Neural cell (in vitro differentiated cells): ENCODE measurements at regions not wholly inside any gene's neighbourhood (a gene's known extent, or its start where the extent isn't known, plus 50 kb on each side); places are given as distances from the start of the nearest gene placed in this dataset.
"Not testable (repeated sequence)": the region's sequence is repeated elsewhere in the genome, so short reads cannot be mapped to it uniquely, and the experiment has no call there.

Source experiments
- H2AFZ ChIP-seq: fragments of 200-600, 300-800 bp; sonication (generic), shearing (Covaris generic); 2 replicates; pipeline ENCODE4 v1.6.0; 2014; ENCODE audit warnings: low read depth, mild to moderate bottlenecking, antibody characterized with exemption, low read length, moderate library complexity
- H3F3A ChIP-seq: fragments of 200-600 bp; shearing (Covaris generic); 2 replicates; pipeline ENCODE4 v1.6.1; 2016; ENCODE audit warnings: mild to moderate bottlenecking, moderate library complexity, mixed read lengths, antibody characterized with exemption, low read length; ENCODE audit not compliant: insufficient read depth, poor library complexity, severe bottlenecking
- H3K27ac ChIP-seq: fragments of 200-600, 300-800 bp; sonication (generic), shearing (Covaris generic); 2 replicates; pipeline ENCODE4 v1.5.1; 2014; ENCODE audit warnings: mild to moderate bottlenecking, low read length, moderate library complexity
- H3K27me3 ChIP-seq: fragments of 300-800, 200-600 bp; sonication (generic), shearing (Covaris generic); 2 replicates; pipeline ENCODE4 v1.6.0; 2014; ENCODE audit warnings: mild to moderate bottlenecking, low read depth, low read length, moderate library complexity; ENCODE audit not compliant: insufficient read depth
- H3K36me3 ChIP-seq: fragments of 300-800, 200-600 bp; sonication (generic), shearing (Covaris generic); 2 replicates; pipeline ENCODE4 v1.5.1; 2014; ENCODE audit warnings: mild to moderate bottlenecking, antibody characterized with exemption, low read length, moderate library complexity; ENCODE audit not compliant: insufficient read depth
- H3K4me2 ChIP-seq: fragments of 300-800, 200-600 bp; sonication (generic), shearing (Covaris generic); 2 replicates; pipeline ENCODE4 v1.6.0; 2014; ENCODE audit warnings: mild to moderate bottlenecking, low read length
- H3K4me3 ChIP-seq: fragments of 300-800, 200-600 bp; sonication (generic), shearing (Covaris generic); 2 replicates; pipeline ENCODE4 v1.5.1; 2014; ENCODE audit warnings: mild to moderate bottlenecking, low read length, moderate library complexity
- H3K79me2 ChIP-seq: fragments of 200-600 bp; shearing (Covaris generic); replicated peaks from 2 replicates; pipeline ENCODE4 v1.6.0; 2014; ENCODE audit warnings: mild to moderate bottlenecking, low read length, moderate library complexity; ENCODE audit not compliant: insufficient read depth
- H3K9ac ChIP-seq: fragments of 300-800, 200-600 bp; sonication (generic), shearing (Covaris generic); 2 replicates; pipeline ENCODE4 v1.6.1; 2016; ENCODE audit warnings: mild to moderate bottlenecking, low read length, mixed read lengths
- H3K9me2 ChIP-seq: fragments of 200-600 bp; shearing (Covaris generic); 2 replicates; pipeline ENCODE4 v1.6.1; 2016; ENCODE audit warnings: mild to moderate bottlenecking, low read length, mixed read lengths; ENCODE audit not compliant: insufficient read depth
- H3K9me3 ChIP-seq: fragments of 200-600, 300-800 bp; sonication (generic), shearing (Covaris generic); 2 replicates; pipeline ENCODE4 v1.6.1; 2016; ENCODE audit warnings: mild to moderate bottlenecking, mixed run types, low read length, moderate library complexity, mixed read lengths
- H4K20me1 ChIP-seq: fragments of 200-600 bp; shearing (Covaris generic); 2 replicates; pipeline ENCODE4 v1.6.1; 2016; ENCODE audit warnings: mild to moderate bottlenecking, mixed run types; ENCODE audit not compliant: insufficient read depth
- EP300 ChIP-seq: fragments of 450-650 bp; conservative IDR thresholded peaks from 2 replicates; pipeline ENCODE4 v1.6.1; 2014; ENCODE audit warnings: antibody characterized with exemption, mild to moderate bottlenecking, moderate library complexity; ENCODE audit not compliant: poor library complexity, severe bottlenecking
- EZH2 ChIP-seq: fragments of 200-600, 300-800 bp; shearing (Covaris generic), sonication (generic); IDR thresholded peaks from 2 replicates; pipeline ENCODE4 v1.6.1; 2014; ENCODE audit warnings: antibody characterized with exemption, low read length, borderline replicate concordance, mild to moderate bottlenecking; ENCODE audit not compliant: insufficient read depth, poor library complexity, severe bottlenecking
- MXI1 ChIP-seq: fragments of 450-650 bp; conservative IDR thresholded peaks from 2 replicates; pipeline ENCODE4 v1.6.1; 2014; ENCODE audit warnings: antibody characterized with exemption, mild to moderate bottlenecking; ENCODE audit not compliant: poor library complexity, severe bottlenecking
- POLR2AphosphoS5 ChIP-seq: IDR thresholded peaks from 2 replicates; pipeline ENCODE4 v1.6.1; 2012
- RAD21 ChIP-seq: fragments of 450-650 bp; conservative IDR thresholded peaks from 2 replicates; pipeline ENCODE4 v1.6.1; 2014; ENCODE audit warnings: antibody characterized with exemption, mild to moderate bottlenecking, moderate library complexity
- SMC3 ChIP-seq: fragments of 450-650 bp; conservative IDR thresholded peaks from 2 replicates; pipeline ENCODE4 v1.6.1; 2014; ENCODE audit warnings: antibody characterized with exemption, mild to moderate bottlenecking, moderate library complexity; ENCODE audit not compliant: poor library complexity
- TAF1 ChIP-seq: IDR thresholded peaks from 2 replicates; pipeline ENCODE4 v1.6.1; 2012; ENCODE audit warnings: low read depth
- TF ChIP-seq, protein P1 (sequence below): IDR thresholded peaks from 2 replicates; pipeline ENCODE4 v1.6.1; 2012; ENCODE audit warnings: borderline replicate concordance
- TF ChIP-seq, protein P2 (sequence below): fragments of 450-650 bp; IDR thresholded peaks from 2 replicates; pipeline ENCODE4 v1.5.1; 2014; ENCODE audit warnings: antibody characterized with exemption, mild to moderate bottlenecking, moderate library complexity; ENCODE audit not compliant: poor library complexity, severe bottlenecking

- Histone ChIP-seq H3K27me3 (no peaks in the 10 kb centered on the region), H3K9ac (no peak overlapping the region), H4K20me1 (no peaks in the 10 kb centered on the region), H3F3A (no peaks in the 10 kb centered on the region), H3K36me3 (no peaks in the 10 kb centered on the region), H2AFZ (no peak overlapping the region), H3K79me2 (no peaks in the 10 kb centered on the region), H3K27ac (no peak overlapping the region), H3K9me2 (no peaks in the 10 kb centered on the region), H3K4me2 (no peak overlapping the region), H3K4me3 (no peak overlapping the region), H3K9me3 (no peaks in the 10 kb centered on the region)
- TF ChIP-seq POLR2AphosphoS5 (no peak), TAF1 (no peak), SMC3 (no peak), MXI1 (no peak), EZH2 (no peak), EP300 (no peak)
- TF ChIP-seq, protein P1, sequence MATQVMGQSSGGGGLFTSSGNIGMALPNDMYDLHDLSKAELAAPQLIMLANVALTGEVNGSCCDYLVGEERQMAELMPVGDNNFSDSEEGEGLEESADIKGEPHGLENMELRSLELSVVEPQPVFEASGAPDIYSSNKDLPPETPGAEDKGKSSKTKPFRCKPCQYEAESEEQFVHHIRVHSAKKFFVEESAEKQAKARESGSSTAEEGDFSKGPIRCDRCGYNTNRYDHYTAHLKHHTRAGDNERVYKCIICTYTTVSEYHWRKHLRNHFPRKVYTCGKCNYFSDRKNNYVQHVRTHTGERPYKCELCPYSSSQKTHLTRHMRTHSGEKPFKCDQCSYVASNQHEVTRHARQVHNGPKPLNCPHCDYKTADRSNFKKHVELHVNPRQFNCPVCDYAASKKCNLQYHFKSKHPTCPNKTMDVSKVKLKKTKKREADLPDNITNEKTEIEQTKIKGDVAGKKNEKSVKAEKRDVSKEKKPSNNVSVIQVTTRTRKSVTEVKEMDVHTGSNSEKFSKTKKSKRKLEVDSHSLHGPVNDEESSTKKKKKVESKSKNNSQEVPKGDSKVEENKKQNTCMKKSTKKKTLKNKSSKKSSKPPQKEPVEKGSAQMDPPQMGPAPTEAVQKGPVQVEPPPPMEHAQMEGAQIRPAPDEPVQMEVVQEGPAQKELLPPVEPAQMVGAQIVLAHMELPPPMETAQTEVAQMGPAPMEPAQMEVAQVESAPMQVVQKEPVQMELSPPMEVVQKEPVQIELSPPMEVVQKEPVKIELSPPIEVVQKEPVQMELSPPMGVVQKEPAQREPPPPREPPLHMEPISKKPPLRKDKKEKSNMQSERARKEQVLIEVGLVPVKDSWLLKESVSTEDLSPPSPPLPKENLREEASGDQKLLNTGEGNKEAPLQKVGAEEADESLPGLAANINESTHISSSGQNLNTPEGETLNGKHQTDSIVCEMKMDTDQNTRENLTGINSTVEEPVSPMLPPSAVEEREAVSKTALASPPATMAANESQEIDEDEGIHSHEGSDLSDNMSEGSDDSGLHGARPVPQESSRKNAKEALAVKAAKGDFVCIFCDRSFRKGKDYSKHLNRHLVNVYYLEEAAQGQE, result no peak
- TF ChIP-seq, protein P2, sequence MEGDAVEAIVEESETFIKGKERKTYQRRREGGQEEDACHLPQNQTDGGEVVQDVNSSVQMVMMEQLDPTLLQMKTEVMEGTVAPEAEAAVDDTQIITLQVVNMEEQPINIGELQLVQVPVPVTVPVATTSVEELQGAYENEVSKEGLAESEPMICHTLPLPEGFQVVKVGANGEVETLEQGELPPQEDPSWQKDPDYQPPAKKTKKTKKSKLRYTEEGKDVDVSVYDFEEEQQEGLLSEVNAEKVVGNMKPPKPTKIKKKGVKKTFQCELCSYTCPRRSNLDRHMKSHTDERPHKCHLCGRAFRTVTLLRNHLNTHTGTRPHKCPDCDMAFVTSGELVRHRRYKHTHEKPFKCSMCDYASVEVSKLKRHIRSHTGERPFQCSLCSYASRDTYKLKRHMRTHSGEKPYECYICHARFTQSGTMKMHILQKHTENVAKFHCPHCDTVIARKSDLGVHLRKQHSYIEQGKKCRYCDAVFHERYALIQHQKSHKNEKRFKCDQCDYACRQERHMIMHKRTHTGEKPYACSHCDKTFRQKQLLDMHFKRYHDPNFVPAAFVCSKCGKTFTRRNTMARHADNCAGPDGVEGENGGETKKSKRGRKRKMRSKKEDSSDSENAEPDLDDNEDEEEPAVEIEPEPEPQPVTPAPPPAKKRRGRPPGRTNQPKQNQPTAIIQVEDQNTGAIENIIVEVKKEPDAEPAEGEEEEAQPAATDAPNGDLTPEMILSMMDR, result no peak
Observed at GRCh38 chr5:126028336-126028735, 394.9 kb upstream of the GRAMD2B start.

GRCh38 chr5:126029282-126029681 is 393.9 kb upstream of the GRAMD2B start:
- H3K27ac ChIP-seq, H3K9me3 ChIP-seq, H3K4me3 ChIP-seq, H3K27me3 ChIP-seq, H3K36me3 ChIP-seq, H3K79me2 ChIP-seq, H3K4me2 ChIP-seq, H3F3A ChIP-seq, H3K9me2 ChIP-seq, H3K9ac ChIP-seq, H2AFZ ChIP-seq, H4K20me1 ChIP-seq: not testable (repeated sequence)

DNA sequence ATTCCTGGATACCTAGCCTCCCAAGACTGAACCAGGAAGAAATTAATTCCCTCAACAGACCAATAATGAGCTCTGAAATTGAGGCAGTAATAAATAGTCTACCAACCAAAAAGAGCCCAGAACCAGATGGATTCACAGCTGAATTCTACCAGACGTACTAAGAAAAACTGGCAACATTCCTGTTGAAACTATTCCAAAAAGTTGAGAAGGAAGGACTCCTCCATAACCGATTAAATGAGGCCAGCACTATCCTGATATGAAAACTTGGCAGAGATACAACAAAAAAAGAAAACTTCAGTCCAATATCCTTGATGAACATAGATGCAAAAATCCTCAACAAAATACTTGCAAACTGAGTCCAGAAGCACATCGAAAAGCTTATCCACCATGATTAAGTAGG is 392.5 kb upstream of the GRAMD2B start:
- Histone ChIP-seq H3K9me3 (no peaks in the 10 kb centered on the region), H3K27me3 (no peaks in the 10 kb centered on the region), H2AFZ (no peak overlapping the region), H3K27ac (no peak overlapping the region), H4K20me1 (no peaks in the 10 kb centered on the region), H3K79me2 (no peaks in the 10 kb centered on the region), H3F3A (no peaks in the 10 kb centered on the region), H3K36me3 (no peaks in the 10 kb centered on the region), H3K9ac (no peak overlapping the region), H3K4me2 (no peak overlapping the region), H3K4me3 (no peak overlapping the region), H3K9me2 (no peaks in the 10 kb centered on the region)
- TF ChIP-seq, protein P2, result no peak
- TF ChIP-seq EP300 (no peak), POLR2AphosphoS5 (no peak), SMC3 (no peak), EZH2 (no peak), RAD21 (no peak), MXI1 (no peak)
- TF ChIP-seq, protein P1, result no peak
